ENCODE measurements at regions not wholly inside any gene's neighbourhood (a gene's known extent, or its start where the extent isn't known, plus 50 kb on each side); places are given as distances from the start of the nearest gene placed in this dataset.

DNA sequence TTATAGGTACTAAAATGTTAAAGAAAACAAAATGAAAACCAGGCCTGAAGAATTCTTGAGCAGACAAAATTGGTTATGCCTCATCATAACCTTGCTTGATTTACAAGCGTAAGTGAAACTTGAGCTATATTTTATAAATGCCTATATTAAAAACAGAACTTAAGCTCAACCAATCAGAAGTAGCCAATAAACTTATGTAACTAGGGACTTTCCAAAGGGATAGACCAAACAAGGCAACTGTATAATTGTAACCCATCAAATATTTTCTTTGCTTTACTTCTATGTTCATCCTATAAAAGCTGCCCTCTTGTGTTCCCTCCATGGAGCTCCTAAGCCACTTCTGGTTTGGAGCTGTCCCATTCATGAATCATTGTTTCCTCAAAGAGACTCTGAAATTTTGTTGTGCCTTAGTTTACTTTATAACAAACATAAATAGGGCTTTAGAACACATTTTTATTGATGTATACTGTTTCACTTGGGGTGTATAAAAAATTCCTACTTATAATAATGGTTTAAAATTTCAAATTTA, 101.6 kb upstream of the CARMIL1 start:
- TF ChIP-seq, protein P1, sequence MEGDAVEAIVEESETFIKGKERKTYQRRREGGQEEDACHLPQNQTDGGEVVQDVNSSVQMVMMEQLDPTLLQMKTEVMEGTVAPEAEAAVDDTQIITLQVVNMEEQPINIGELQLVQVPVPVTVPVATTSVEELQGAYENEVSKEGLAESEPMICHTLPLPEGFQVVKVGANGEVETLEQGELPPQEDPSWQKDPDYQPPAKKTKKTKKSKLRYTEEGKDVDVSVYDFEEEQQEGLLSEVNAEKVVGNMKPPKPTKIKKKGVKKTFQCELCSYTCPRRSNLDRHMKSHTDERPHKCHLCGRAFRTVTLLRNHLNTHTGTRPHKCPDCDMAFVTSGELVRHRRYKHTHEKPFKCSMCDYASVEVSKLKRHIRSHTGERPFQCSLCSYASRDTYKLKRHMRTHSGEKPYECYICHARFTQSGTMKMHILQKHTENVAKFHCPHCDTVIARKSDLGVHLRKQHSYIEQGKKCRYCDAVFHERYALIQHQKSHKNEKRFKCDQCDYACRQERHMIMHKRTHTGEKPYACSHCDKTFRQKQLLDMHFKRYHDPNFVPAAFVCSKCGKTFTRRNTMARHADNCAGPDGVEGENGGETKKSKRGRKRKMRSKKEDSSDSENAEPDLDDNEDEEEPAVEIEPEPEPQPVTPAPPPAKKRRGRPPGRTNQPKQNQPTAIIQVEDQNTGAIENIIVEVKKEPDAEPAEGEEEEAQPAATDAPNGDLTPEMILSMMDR (IDR thresholded peaks at IDR 0.05; ENCODE audit: low read depth, low read length, missing control alignments): no peak
- no peak overlapping the region for H3K4me3 ChIP-seq (ENCODE audit: low read depth, low read length)
- no peak for DNase-seq (ENCODE audit: low read depth)

DNA sequence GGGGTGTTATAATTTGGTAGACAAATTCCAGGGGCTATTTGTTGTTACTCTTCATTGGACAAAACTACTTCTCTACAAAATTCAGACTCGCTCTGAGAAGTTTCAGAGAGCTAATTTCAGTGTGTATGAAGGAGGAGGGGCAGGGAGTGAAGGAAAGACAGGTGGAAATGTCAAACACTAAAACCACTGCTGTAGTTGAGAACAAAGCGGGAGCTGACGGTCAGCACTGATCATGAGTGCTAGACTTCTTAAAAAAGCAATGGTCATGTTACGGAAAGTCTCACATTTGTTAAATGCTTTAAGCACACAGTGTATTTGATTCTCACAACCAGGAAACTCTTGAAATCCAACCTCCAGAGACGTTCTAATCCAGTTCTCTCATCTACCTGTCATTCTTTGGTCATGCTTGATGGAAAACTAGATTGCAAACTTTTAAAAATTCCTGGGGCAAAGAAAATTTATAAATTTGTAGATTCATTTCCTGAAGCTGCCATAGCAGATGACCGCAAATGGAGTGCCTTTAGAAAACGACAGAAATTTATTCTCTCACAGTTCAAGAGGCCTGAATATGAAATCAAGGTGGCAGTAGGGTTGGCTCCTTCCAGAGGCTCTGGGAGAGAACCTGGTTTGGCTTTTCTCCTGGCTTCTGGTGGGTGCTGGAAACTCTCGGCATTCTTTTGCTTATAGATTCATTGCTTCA, 100.7 kb upstream of the CARMIL1 start:
- no peak for DNase-seq (ENCODE audit: low read depth)
- TF ChIP-seq, protein P1 (IDR thresholded peaks at IDR 0.05; ENCODE audit: low read depth, low read length, missing control alignments): no peak
- H3K4me3 ChIP-seq (ENCODE audit: low read depth, low read length): no peak overlapping the region

GRCh38 chr6:25179051-25179778, 100.0 kb upstream of the CARMIL1 start:
- TF ChIP-seq, protein P1 (IDR thresholded peaks at IDR 0.05; ENCODE audit: low read depth, low read length, missing control alignments): no peak
- no peak overlapping the region for H3K4me3 ChIP-seq (ENCODE audit: low read depth, low read length)
- DNase-seq (ENCODE audit: low read depth): no peak

- no peak for DNase-seq (ENCODE audit: low read depth)
- no peak overlapping the region for H3K4me3 ChIP-seq (ENCODE audit: low read depth, low read length)
- TF ChIP-seq, protein P1 (IDR thresholded peaks at IDR 0.05; ENCODE audit: low read depth, low read length, missing control alignments): no peak
Measured at GRCh38 chr6:25180630-25181349, 98.4 kb upstream of the CARMIL1 start.

DNA sequence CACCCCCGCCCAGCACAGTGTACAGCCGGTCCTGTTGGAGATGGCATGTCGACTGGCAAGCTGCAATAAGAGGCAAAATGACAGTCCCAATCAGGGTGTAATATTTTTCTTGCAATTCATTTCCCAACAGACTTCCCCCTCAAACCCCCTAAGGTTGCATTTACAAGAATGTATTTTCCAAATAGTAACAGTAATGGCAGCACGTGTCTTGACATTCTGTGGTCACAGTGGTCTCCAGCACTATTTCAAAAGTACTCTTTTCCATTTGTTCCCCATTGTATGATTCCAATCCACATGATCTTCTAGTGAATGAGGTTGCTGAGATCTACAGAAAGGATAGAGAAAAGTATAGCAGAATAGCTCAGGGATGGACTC, 97.8 kb upstream of the CARMIL1 start:
- DNase-seq (ENCODE audit: low read depth): no peak
- no peak overlapping the region for H3K4me3 ChIP-seq (ENCODE audit: low read depth, low read length)
- TF ChIP-seq, protein P1 (IDR thresholded peaks at IDR 0.05; ENCODE audit: low read depth, low read length, missing control alignments): no peak

DNA sequence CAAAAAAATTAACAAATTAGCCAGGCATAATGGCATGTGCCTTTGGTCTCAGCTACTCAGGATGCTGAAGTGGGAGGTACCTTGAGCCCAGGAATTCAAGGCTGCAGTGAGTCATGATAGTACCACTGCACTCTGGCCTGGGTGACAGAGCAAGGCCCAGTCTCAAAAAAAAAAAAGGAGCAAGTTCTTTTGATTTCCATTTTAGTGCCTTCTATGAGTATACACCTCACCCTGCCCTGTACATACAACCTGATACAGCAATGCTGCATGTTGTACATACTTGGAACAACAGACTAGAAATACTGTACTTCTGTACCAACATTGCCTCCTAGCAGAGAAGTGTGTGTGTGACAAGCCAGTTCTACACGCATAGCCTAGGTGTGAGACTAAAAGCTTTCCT, 97.3 kb upstream of the CARMIL1 start:
- TF ChIP-seq, protein P1 (IDR thresholded peaks at IDR 0.05; ENCODE audit: low read depth, low read length, missing control alignments): no peak
- DNase-seq (ENCODE audit: low read depth): no peak
- no peak overlapping the region for H3K4me3 ChIP-seq (ENCODE audit: low read depth, low read length)
